ENCODE measurements at regions not wholly inside any gene's neighbourhood (a gene's known extent, or its start where the extent isn't known, plus 50 kb on each side); places are given as distances from the start of the nearest gene placed in this dataset.

GRCh38 chr10:33860552-33860951 is 526.1 kb upstream of the NRP1 start:
- TF ChIP-seq POLR2A (IDR thresholded peaks at IDR 0.05) (no peak), POLR2AphosphoS5 (IDR thresholded peaks at IDR 0.05) (no peak), CTCF (IDR thresholded peaks at IDR 0.05) (no peak)
